H9 (cell line): ENCODE measurements at regions not wholly inside any gene's neighbourhood (a gene's known extent, or its start where the extent isn't known, plus 50 kb on each side); places are given as distances from the start of the nearest gene placed in this dataset.

Experiments
- DNase-seq: peaks from one replicate; pipeline ENCODE4 v3.0.0-alpha.2; 2017
- H2AFZ ChIP-seq: one replicate; pipeline ENCODE4 v1.6.1; 2013; ENCODE audit warnings: mild to moderate bottlenecking, low read length, control low read depth, moderate library complexity
- H2AK5ac ChIP-seq: 2 replicates; pipeline ENCODE4 v1.6.1; 2013; ENCODE audit warnings: low read length, control low read depth, mixed read lengths; ENCODE audit not compliant: insufficient read length
- H2BK120ac ChIP-seq: one replicate; pipeline ENCODE4 v1.6.1; 2013; ENCODE audit warnings: low read depth, mild to moderate bottlenecking, low read length, control low read depth, inconsistent platforms; ENCODE audit not compliant: poor library complexity, severe bottlenecking
- H2BK12ac ChIP-seq: 2 replicates; pipeline ENCODE4 v1.6.1; 2013; ENCODE audit warnings: low read length, control low read depth, mixed read lengths, low read depth; ENCODE audit not compliant: insufficient read length
- H2BK15ac ChIP-seq: 2 replicates; pipeline ENCODE4 v1.6.1; 2013; ENCODE audit warnings: low read depth, low read length, control low read depth
- H2BK20ac ChIP-seq: one replicate; pipeline ENCODE4 v1.6.1; 2013; ENCODE audit warnings: low read depth, mild to moderate bottlenecking, low read length, control low read depth, inconsistent platforms; ENCODE audit not compliant: poor library complexity, severe bottlenecking
- H2BK5ac ChIP-seq: 2 replicates; pipeline ENCODE4 v1.6.1; 2013; ENCODE audit warnings: low read length, control low read depth, mixed read lengths; ENCODE audit not compliant: insufficient read length
- H3K14ac ChIP-seq: 2 replicates; pipeline ENCODE4 v1.6.1; 2013; ENCODE audit warnings: low read length, control low read depth; ENCODE audit not compliant: insufficient read depth
- H3K18ac ChIP-seq: 2 replicates; pipeline ENCODE4 v1.6.1; 2013; ENCODE audit warnings: low read depth, mild to moderate bottlenecking, mixed read lengths, low read length, control low read depth; ENCODE audit not compliant: insufficient read length
- H3K23ac ChIP-seq: 2 replicates; pipeline ENCODE4 v1.6.1; 2013; ENCODE audit warnings: low read length, control low read depth, mixed read lengths, low read depth; ENCODE audit not compliant: insufficient read length
- H3K23me2 ChIP-seq: 2 replicates; pipeline ENCODE4 v1.6.1; 2013; ENCODE audit warnings: low read depth, mild to moderate bottlenecking, mixed read lengths, low read length, control low read depth; ENCODE audit not compliant: insufficient read length, poor library complexity, severe bottlenecking
- H3K27ac ChIP-seq: 2 replicates; pipeline ENCODE4 v1.5.1; 2013; ENCODE audit warnings: low read length, control low read depth, mixed read lengths, low read depth; ENCODE audit not compliant: insufficient read length
- H3K27me3 ChIP-seq: 2 replicates; pipeline ENCODE4 v1.6.1; 2013; ENCODE audit warnings: low read length, control low read depth, inconsistent platforms; ENCODE audit not compliant: insufficient read depth
- H3K4ac ChIP-seq: 2 replicates; pipeline ENCODE4 v1.6.1; 2013; ENCODE audit warnings: low read depth, mild to moderate bottlenecking, control low read depth, inconsistent platforms, low read length, moderate library complexity
- H3K4me1 ChIP-seq: 2 replicates; pipeline ENCODE4 v1.6.1; 2013; ENCODE audit warnings: low read length, control low read depth, inconsistent platforms; ENCODE audit not compliant: insufficient read depth
- H3K4me2 ChIP-seq: 2 replicates; pipeline ENCODE4 v1.6.1; 2013; ENCODE audit warnings: low read length, control low read depth, mixed read lengths; ENCODE audit not compliant: insufficient read length, insufficient read depth
- H3K56ac ChIP-seq: 2 replicates; pipeline ENCODE4 v1.6.1; 2013; ENCODE audit warnings: low read depth, mild to moderate bottlenecking, mixed read lengths, low read length, control low read depth; ENCODE audit not compliant: insufficient read length
- H3K79me1 ChIP-seq: 2 replicates; pipeline ENCODE4 v1.6.1; 2013; ENCODE audit warnings: low read depth, mild to moderate bottlenecking, moderate library complexity, low read length, control low read depth, inconsistent platforms; ENCODE audit not compliant: insufficient read depth, poor library complexity, severe bottlenecking
- H3K79me2 ChIP-seq: 2 replicates; pipeline ENCODE4 v1.6.1; 2013; ENCODE audit warnings: low read length, control low read depth, inconsistent platforms; ENCODE audit not compliant: insufficient read depth
- H3K9ac ChIP-seq: 2 replicates; pipeline ENCODE4 v1.6.1; 2013; ENCODE audit warnings: low read length, control low read depth, mixed read lengths; ENCODE audit not compliant: insufficient read length; ENCODE audit errors: extremely low read depth
- H3K9me3 ChIP-seq: one replicate; pipeline ENCODE4 v1.6.1; 2013; ENCODE audit warnings: low read depth, low read length, inconsistent platforms; ENCODE audit not compliant: control insufficient read depth
- H3T11ph ChIP-seq: one replicate; pipeline ENCODE4 v1.6.1; 2013; ENCODE audit warnings: mild to moderate bottlenecking, low read length, control low read depth, inconsistent platforms
- H4K20me1 ChIP-seq: one replicate; pipeline ENCODE4 v1.6.1; 2013; ENCODE audit not compliant: control insufficient read depth, insufficient read length, insufficient read depth
- H4K5ac ChIP-seq: 2 replicates; pipeline ENCODE4 v1.6.1; 2013; ENCODE audit warnings: low read depth, mild to moderate bottlenecking, mixed read lengths, low read length, control low read depth; ENCODE audit not compliant: insufficient read length
- H4K8ac ChIP-seq: replicated peaks from 2 replicates; pipeline ENCODE4 v1.6.1; 2013; ENCODE audit warnings: low read length, control low read depth, mixed read lengths, low read depth; ENCODE audit not compliant: insufficient read length
- H4K91ac ChIP-seq: 2 replicates; pipeline ENCODE4 v1.6.1; 2013; ENCODE audit warnings: low read depth, mild to moderate bottlenecking, moderate library complexity, mixed read lengths, low read length, control low read depth; ENCODE audit not compliant: insufficient read length
- H3K27ac Mint-ChIP-seq, 3 experiments: 2 replicates in 2 of 3; 3 replicates in 1 of 3; pipeline ENCODE4 v1.8.0; 2020 to 2021; ENCODE audit warnings: mixed read lengths in 3 of 3, mild to moderate bottlenecking in 1 of 3, moderate library complexity in 1 of 3
- H3K27me3 Mint-ChIP-seq: 2 replicates; pipeline ENCODE4 v1.8.0; 2021; ENCODE audit warnings: low read depth, mild to moderate bottlenecking, moderate library complexity, mixed read lengths
- H3K36me3 Mint-ChIP-seq, 3 experiments: 2 replicates in 2 of 3; 3 replicates in 1 of 3; pipeline ENCODE4 v1.8.0; 2020 to 2021; ENCODE audit warnings: low read depth in 3 of 3, mixed read lengths in 3 of 3; ENCODE audit not compliant: insufficient read depth in 1 of 3
- H3K4me1 Mint-ChIP-seq, 2 experiments: 2 replicates each; pipeline ENCODE4 v1.8.0; 2020; ENCODE audit warnings: mixed read lengths in 2 of 2
- H3K4me3 Mint-ChIP-seq, 2 experiments: 2 replicates in 1 of 2; 3 replicates in 1 of 2; pipeline ENCODE4 v1.8.0; 2020 to 2021; ENCODE audit warnings: mild to moderate bottlenecking in 2 of 2, mixed read lengths in 2 of 2, moderate library complexity in 1 of 2
- H3K9me3 Mint-ChIP-seq, 2 experiments: 2 replicates in 1 of 2; 3 replicates in 1 of 2; pipeline ENCODE4 v1.8.0; 2020; ENCODE audit warnings: mild to moderate bottlenecking in 2 of 2, mixed read lengths in 2 of 2, moderate library complexity in 1 of 2
- WGBS: extraction: QIAGEN DNeasy Blood & Tissue Kit; methylation state at CpG from one replicate; pipeline ENCODE4 v1.1.7; 2013; ENCODE audit warnings: missing lambda C conversion rate, low lambda C conversion rate, mixed read lengths; ENCODE audit not compliant: insufficient read length; ENCODE audit errors: extremely low coverage; 5-methylcytosine and 5-hydroxymethylcytosine counted together
- TF ChIP-seq, protein P1 (sequence below): fragments of 200-600 bp; sonication (generic); conservative IDR thresholded peaks from 3 replicates; pipeline ENCODE4 v1.8.0; 2021; ENCODE audit warnings: antibody characterized with exemption, mild to moderate bottlenecking

DNA sequence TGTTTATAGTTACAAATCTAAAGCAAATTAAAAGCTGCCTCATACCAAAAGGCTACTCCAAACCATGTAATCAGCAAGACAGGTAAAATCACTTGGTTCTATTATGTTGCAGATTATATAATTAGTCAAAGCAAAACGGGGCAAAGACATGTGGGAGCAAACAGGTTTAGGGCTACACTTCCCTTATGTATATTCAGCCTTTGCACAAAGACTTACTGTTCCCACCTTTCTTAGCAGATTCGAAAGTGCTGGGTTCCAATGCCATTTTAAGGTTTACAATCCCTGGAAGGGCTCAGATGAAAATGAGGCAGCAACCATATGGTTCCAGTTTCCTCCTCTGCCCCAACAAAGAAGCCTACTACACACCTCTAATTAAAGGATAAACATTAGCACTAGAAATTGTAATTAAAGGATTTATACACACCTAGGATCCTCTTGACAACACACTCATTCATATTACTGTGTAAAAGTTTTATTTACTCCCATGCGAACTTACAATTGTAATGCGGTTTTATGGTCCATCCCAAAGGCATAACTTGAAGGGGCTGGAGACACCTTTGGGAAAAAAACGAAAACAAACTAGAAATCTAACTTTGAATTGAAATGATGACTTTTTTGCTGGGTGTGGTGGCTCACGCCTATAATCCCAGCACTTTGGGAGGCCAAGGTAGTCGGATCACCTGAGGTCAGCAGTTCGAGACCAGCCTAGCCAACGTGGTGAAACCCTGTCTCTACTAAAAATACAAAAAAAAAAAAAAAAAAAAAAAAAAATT, 117.3 kb upstream of the PKN2 start:
- peaks cover 4% of the 10 kb centered on the region; the same call in 1 of the 2 replicates for H3K4me1 ChIP-seq
- H3K23ac ChIP-seq, result no peak overlapping the region
- no peak overlapping the region for H2BK15ac ChIP-seq
- no peak overlapping the region for H4K5ac ChIP-seq
- H2AK5ac ChIP-seq, result no peak overlapping the region
- no CpG with 5 or more reads among the region's 9 CpGs for WGBS
- H3K56ac ChIP-seq, result no peak overlapping the region
- no peak for DNase-seq
- no peak overlapping the region for H4K91ac ChIP-seq
- Mint-ChIP-seq H3K4me1 (peaks cover 26 to 46% of the 10 kb centered on the region in 2 experiments), H3K4me3 (no peak overlapping the region), H3K9me3 (no peaks in the 10 kb centered on the region), H3K27ac (peak overlapping the region; percentile 18 to 95 (median 75); a peak in 5 of 7 replicates), H3K36me3 (no peaks in the 10 kb centered on the region), H3K27me3 (no peaks in the 10 kb centered on the region)
- H3K18ac ChIP-seq, result no peak overlapping the region
- no peak overlapping the region for H3K4ac ChIP-seq
- TF ChIP-seq, protein P1, sequence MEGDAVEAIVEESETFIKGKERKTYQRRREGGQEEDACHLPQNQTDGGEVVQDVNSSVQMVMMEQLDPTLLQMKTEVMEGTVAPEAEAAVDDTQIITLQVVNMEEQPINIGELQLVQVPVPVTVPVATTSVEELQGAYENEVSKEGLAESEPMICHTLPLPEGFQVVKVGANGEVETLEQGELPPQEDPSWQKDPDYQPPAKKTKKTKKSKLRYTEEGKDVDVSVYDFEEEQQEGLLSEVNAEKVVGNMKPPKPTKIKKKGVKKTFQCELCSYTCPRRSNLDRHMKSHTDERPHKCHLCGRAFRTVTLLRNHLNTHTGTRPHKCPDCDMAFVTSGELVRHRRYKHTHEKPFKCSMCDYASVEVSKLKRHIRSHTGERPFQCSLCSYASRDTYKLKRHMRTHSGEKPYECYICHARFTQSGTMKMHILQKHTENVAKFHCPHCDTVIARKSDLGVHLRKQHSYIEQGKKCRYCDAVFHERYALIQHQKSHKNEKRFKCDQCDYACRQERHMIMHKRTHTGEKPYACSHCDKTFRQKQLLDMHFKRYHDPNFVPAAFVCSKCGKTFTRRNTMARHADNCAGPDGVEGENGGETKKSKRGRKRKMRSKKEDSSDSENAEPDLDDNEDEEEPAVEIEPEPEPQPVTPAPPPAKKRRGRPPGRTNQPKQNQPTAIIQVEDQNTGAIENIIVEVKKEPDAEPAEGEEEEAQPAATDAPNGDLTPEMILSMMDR, result no peak
- no peak overlapping the region for H3K4me2 ChIP-seq
- no peaks in the 10 kb centered on the region for H3K79me2 ChIP-seq
- no peaks in the 10 kb centered on the region for H3K27me3 ChIP-seq
- no peak overlapping the region for H3K9ac ChIP-seq
- no peak overlapping the region for H2BK20ac ChIP-seq
- H2AFZ ChIP-seq, result no peak overlapping the region
- H4K20me1 ChIP-seq, result no peaks in the 10 kb centered on the region
- no peak overlapping the region for H3K14ac ChIP-seq
- H3K23me2 ChIP-seq, result no peaks in the 10 kb centered on the region
- no peak overlapping the region for H2BK12ac ChIP-seq
- no peak overlapping the region for H2BK5ac ChIP-seq
- H3K27ac ChIP-seq, result no peak overlapping the region
- H3K79me1 ChIP-seq, result no peaks in the 10 kb centered on the region
- H4K8ac ChIP-seq, result no peak overlapping the region
- H3K9me3 ChIP-seq, result no peaks in the 10 kb centered on the region
- H2BK120ac ChIP-seq, result no peak overlapping the region
- no peak overlapping the region for H3T11ph ChIP-seq
